ENCODE measurements at regions not wholly inside any gene's neighbourhood (a gene's known extent, or its start where the extent isn't known, plus 50 kb on each side); places are given as distances from the start of the nearest gene placed in this dataset.
A peak's percentile ranks its signal among the peaks of the same experiment; 100 is the strongest.

DNA sequence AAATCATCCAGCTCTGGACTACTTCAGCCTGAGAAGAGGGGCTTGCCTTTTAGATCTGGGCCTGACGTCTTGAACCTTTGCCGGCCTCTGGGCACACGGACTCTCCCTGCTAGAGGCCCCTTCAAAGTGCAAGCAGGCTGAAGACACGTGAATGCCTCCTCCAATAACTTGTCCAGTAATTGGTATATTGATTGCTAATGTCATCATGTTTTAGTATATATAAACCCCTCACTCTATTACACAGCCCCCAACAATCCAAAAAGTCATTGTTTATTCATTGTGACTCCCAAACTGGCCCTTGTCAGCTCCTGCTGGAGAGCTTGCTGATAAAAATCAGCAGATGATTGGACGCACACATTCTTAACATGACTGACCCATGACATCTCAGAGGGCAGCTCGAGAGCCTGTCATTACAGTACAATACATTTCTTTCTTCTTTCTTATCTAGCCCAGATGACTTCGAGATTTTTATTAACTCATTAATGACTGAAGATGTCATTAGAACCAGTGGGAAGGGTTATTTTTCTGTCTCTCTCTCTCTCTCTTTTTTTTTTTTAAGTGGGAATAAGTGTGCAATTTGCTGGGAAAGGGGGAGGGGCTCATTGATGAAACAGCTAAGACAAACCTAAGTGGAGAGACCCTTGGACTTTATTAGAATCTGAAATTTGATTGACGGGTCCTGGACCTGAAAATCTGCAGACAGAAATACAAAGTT lies 65.5 kb upstream of the NR2F2 start:
- DNase-seq: no peak

DNA sequence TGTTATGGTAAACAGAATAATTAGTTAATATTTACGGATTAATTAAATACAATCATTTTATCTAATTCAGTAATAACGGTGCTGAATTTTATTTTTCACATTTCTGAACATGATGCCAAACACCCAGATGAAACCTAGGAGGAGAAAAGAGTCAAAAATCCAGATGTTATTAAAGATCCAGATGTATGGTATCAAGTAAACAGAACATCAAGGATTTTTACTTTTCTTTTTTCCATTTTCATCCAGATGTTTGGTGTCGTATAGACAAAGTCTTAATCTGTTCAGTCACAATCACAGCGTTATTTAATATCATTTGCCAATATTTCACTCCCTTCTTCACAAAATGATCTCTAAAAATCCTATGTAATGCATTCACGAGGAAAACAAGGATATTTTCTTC lies 64.0 kb upstream of the NR2F2 start:
- DNase-seq: no peak

DNA sequence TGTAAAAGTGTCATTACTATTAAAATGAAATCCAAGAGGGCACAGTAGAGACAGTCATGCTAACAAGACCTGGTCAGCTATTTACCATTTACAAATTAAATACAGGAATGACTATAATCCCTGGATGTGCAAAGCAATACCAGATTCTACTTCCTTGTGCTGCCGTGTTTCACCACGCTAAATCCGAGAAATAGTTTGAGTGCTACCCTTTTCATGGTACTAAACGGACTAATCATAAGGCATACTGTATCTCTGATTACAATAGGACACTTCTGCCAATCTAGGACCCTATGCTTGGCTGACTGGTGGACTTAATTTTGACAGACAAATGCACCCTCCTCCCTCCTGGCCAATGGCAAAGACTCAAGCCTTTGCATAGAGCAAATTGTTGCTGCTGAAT lies 63.0 kb upstream of the NR2F2 start:
- DNase-seq: no peak

DNA sequence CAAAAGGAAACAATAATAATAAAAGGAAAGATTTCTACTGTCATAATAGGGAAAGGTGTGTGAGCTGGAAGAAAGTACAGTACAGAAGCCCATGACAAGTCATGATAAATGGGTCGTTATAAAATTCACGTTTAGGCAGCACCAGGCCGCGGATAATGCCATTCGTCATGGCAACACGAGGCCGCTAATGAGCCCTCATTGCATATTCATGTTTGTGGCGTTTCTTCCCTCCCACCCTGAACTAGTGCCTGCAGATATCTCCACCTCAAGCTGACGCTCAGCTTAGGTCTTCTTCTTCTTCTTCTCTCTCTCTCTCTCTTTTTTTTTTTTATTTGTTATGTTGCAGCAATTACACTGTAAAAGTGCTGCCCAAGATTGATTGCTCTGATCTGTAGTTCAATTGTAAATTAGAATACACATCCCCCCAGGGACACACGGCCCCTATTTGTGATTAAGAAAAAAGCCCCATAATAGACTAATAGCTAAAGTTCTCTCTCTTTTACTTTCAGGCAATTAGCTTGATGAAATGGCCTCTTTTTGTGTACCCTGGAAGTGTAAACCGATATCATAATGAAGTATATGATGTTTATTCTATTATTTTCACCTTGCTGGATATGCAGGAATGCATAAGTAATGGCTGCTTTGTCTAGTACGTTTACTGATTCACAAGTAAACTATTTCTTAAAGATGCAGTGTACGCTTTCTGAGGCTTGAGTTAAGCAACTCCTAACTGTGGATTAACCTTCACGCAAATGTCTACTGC lies 61.9 kb upstream of the NR2F2 start:
- no peak for DNase-seq

DNA sequence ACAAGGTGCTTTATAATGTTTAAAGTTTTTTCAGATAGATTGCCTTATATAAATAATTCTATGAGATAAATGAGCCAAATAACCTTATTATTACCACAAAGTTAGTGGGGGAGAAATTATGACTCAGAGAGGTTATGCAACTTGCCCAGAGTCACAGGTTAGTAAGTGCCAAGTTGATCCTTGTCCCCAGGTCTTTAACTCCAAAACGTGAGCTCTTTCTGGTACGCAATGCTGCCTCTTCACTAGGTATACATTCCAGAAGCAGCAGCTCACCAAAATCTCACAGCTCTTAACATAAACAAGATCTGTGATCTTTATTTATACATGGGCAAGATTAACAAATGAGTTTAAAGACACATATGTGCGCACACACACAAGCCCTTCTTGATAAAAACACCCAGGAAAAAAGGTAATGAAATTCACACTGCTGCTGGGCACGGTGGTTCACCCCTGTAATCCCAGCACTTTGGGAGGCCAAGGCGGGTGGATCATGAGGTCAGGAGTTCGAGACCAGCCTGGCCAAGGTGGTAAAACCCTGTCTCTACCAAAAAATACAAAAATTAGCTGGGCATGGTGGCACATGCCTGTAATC lies 59.8 kb upstream of the NR2F2 start:
- no peak for DNase-seq

DNA sequence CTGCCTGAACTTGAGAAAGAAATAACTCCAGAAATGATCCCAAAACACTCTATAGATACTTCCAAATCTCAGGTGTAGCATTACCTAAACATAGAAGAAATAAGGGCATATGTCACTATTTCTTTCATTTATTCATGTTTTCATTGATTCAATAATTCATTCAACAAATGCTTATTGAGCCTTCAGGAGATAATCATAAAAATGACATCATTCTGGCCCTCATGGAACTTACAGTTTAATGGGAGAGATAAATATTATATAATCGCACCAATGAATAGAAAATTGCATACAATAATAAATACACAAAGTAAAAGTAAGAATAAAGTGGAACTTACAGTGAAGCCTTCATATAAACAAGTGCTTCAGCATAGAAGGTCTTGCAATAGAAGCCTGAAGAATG lies 58.1 kb upstream of the NR2F2 start:
- DNase-seq: no peak

DNA sequence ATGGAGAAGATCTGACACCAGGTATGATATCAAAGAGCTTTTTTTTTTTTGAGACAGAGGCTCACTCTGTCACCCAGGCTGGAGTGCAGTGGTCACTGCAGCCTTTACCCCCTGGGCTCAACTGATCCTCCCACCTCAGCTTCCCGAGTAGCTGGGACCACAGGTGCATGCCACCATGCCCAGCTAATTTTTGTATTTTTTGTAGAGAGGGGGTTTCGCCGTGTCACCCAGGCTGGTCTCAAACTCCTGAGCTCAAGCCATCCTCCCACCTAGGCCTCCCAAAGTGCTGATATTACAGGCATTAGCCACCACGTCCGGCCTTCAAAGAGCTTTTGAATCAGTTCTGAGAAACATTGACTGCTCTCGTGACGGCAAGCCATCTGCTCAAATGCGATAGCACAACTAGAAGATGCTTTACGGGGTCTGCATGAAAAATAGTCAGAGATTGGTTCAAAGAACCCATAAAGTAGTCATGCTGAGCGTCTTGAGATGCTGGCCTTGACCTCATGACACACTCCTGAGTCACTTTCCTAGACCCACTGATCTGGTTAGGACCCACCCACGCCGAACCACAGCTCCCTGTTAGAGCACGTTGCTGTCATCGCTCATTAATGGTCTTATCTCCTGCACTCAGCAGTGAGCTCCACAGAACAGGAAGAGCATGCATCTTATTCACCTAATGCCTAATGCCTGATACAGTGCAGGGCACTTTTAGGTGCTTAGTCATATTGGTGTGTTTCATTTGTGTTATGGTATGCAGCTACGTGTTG lies 57.0 kb upstream of the NR2F2 start:
- peak; percentile 1 for DNase-seq

DNA sequence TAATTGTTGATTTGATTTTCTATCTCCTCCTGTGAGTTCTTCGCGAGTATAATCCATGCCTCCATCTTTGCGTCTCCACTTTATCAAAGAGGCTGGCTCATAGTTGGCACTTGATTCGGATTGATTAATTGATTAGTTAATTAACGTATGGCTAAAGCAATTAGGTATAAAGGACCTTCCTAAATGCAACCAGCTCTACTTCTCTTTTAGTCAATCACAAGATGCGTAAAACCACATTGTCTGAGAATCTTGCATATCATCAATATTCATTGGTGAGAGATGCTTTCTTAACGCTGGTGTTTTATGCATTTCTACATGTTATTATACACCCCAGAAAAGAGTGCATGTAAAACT lies 56.4 kb upstream of the NR2F2 start:
- DNase-seq: no peak

DNA sequence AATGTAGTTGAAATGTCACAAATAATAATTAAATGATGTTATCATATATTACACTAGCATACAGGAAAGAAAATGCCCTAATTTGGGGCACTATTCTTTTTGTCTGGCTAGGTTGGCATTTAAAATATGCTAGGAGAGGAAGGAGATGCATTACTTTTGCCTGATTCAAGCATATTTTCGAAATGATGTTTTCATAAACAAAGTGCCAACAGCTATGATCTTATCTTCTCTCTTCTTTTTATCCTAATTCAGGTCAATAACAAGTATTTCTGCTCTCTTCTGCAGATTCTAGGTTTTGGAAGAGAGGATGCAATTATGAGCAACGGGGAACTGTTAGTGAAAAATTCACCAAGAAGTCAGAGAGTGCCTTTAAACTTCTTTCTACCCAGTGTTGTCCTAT lies 55.8 kb upstream of the NR2F2 start:
- no peak for DNase-seq

DNA sequence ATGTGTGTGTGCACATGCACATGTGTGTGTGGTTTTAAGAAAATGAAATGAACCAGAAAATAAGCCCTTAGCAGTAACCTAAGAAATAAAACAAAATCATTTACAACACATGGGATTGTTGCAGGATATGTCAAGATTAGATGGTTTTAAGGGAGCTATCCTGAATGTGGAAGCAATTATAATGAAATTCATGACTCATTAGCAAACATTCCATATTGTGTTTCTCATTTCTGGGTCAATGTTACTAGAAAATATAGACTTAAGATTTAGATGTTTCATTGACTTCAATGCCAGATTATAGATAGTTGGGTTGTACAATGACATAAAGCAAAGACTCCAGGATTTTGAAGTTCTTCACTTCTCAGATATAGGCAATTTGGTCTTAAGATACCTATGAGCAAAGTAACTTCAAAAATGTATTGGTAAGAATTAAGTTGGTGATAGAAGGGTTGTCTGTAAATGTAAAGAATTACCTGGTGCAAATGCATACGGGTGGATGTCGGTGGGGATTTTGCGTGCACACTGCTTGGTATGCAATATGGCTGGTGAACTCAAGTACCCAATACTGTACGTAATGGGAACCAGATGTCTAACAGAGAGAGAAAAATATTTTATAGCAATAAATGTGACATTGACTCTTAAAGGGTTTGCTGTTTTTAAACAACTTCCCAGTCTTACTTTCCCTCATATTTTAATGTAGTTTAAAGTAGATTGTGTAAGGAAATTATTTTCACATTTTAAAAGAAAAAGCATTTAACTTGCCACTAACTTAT lies 53.9 kb upstream of the NR2F2 start:
- DNase-seq: no peak

Data from stimulated activated CD4-positive, alpha-beta T cell treated with anti-CD3 and anti-CD28 coated beads, Interleukin-4, amount 100 ng/mL, for 1 hour (primary cell).